ENCODE measurements at regions not wholly inside any gene's neighbourhood (a gene's known extent, or its start where the extent isn't known, plus 50 kb on each side); places are given as distances from the start of the nearest gene placed in this dataset.

GRCh38 chr1:214853340-214853739 is 229.2 kb upstream of the KCNK2 start:
- no peak for FAIRE-seq
- Histone ChIP-seq H3K79me2 (ENCODE audit: control insufficient read depth in 1 of 2, insufficient read depth in 2 of 2, low read length in 2 of 2) (no peaks in the 10 kb centered on the region), H3K79me1 (ENCODE audit: low read depth, low read length) (no peaks in the 10 kb centered on the region), H3K27me3 (replicated peaks in 1 of 4; ENCODE audit: control insufficient read depth in 3 of 4, extremely low read depth in 1 of 4, insufficient read depth in 3 of 4, low read length in 3 of 4) (peaks cover 0 to 1% (median 0%) of the 10 kb centered on the region in 4 experiments; a peak in 1 of 7 replicates), H3K14ac (ENCODE audit: insufficient read length) (no peak overlapping the region), H3K9me3 (ENCODE audit: insufficient read depth in 2 of 2, low read depth in 1 of 2, low read length in 1 of 2) (no peaks in the 10 kb centered on the region; a peak in 1 of 4 replicates), H3K23me2 (ENCODE audit: low read depth, low read length) (no peaks in the 10 kb centered on the region), H4K8ac (ENCODE audit: extremely low read depth, insufficient read depth, low read length) (no peak overlapping the region), H3K56ac (replicated peaks; ENCODE audit: insufficient read length, low read depth, low read length) (no peak overlapping the region), H3K27ac (ENCODE audit: low read depth, low read length) (no peak overlapping the region), H3K18ac (ENCODE audit: extremely low read depth, low read length) (no peak overlapping the region), H3K4ac (replicated peaks; ENCODE audit: insufficient read length, low read depth, low read length) (no peak overlapping the region), H3K4me1 (replicated peaks in 1 of 4; ENCODE audit: control insufficient read depth in 3 of 4, insufficient read depth in 4 of 4, low read length in 3 of 4) (no peaks in the 10 kb centered on the region), H2BK20ac (ENCODE audit: low read length) (no peak overlapping the region), H3K23ac (ENCODE audit: insufficient read length) (no peak overlapping the region), H2BK120ac (replicated peaks; ENCODE audit: low read depth, low read length) (no peak overlapping the region), H2BK15ac (ENCODE audit: low read length) (no peak overlapping the region), H2BK5ac (ENCODE audit: low read depth, low read length) (no peak overlapping the region), H4K20me1 (replicated peaks in 1 of 2; ENCODE audit: control insufficient read depth in 1 of 2, insufficient read depth in 2 of 2, low read length in 2 of 2) (no peaks in the 10 kb centered on the region), H3K36me3 (ENCODE audit: control insufficient read depth in 2 of 4, insufficient read depth in 4 of 4, low read length in 3 of 4) (no peaks in the 10 kb centered on the region), H4K91ac (replicated peaks; ENCODE audit: insufficient read length, low read length) (no peak overlapping the region), H2AK5ac (ENCODE audit: low read depth, low read length) (no peak overlapping the region), H3K4me2 (ENCODE audit: insufficient read depth in 1 of 2, low read depth in 2 of 2, low read length in 2 of 2) (no peak overlapping the region), H2AFZ (ENCODE audit: low read length) (no peak overlapping the region), H4K5ac (ENCODE audit: insufficient read length, low read depth, low read length) (no peak overlapping the region), H3K9ac (replicated peaks in 1 of 4; ENCODE audit: extremely low read depth in 1 of 4, low read depth in 3 of 4, low read length in 3 of 4) (no peak overlapping the region), H3K4me3 (ENCODE audit: extremely low read depth in 1 of 4, insufficient read depth in 2 of 4, low read depth in 3 of 4, low read length in 4 of 4) (no peak overlapping the region), H2BK12ac (ENCODE audit: low read depth, low read length) (no peak overlapping the region)
- ChIA-PET POLR2A (ENCODE audit: partially characterized antibody) (no interaction called here), CTCF (ENCODE audit: partially characterized antibody) (no interaction called here)
- DNase-seq (ENCODE audit: low read depth in 1 of 2, low spot score in 2 of 2) = no peak
- 86 to 100% methylated on average over 1 to 4 of the region's 4 CpGs for WGBS, 2 experiments (ENCODE audit: extremely low coverage in 1 of 2, insufficient coverage in 1 of 2, insufficient read length in 1 of 2, insufficient replicate concordance in 2 of 2, low coverage in 1 of 2, low lambda C conversion rate in 2 of 2, missing lambda C conversion rate in 1 of 2)
- no peak for TF ChIP-seq SIX5 (IDR thresholded peaks at IDR 0.05; ENCODE audit: low read depth, low read length)
- TF ChIP-seq RNF2 (IDR thresholded peaks at IDR 0.05; ENCODE audit: borderline replicate concordance, low read depth, low read length, missing control alignments, poor library complexity, severe bottlenecking) = no peak
- TF ChIP-seq SAP30 (IDR thresholded peaks at IDR 0.05; ENCODE audit: insufficient read depth, insufficient replicate concordance, low read length) = no peak
- no peak for TF ChIP-seq SIN3A (conservative IDR thresholded peaks at IDR 0.05 in 1 of 2, IDR thresholded peaks at IDR 0.05 in 1 of 2; ENCODE audit: low read depth in 1 of 2, low read length in 2 of 2)
- no peak for TF ChIP-seq NRF1 (IDR thresholded peaks at IDR 0.05; ENCODE audit: low read depth, low read length)
- TF ChIP-seq TBP (IDR thresholded peaks at IDR 0.05; ENCODE audit: low read depth, low read length) = no peak
- no peak for TF ChIP-seq FOSL1 (IDR thresholded peaks at IDR 0.05; ENCODE audit: insufficient read depth, low read depth, low read length)
- no peak for TF ChIP-seq KDM1A (IDR thresholded peaks at IDR 0.05; ENCODE audit: borderline replicate concordance, low read length)
- no peak for TF ChIP-seq HDAC2 (IDR thresholded peaks at IDR 0.05; ENCODE audit: borderline replicate concordance in 1 of 2, low read depth in 2 of 2, low read length in 2 of 2)
- no peak for TF ChIP-seq ATF3 (IDR thresholded peaks at IDR 0.05; ENCODE audit: insufficient read depth, low read depth, low read length)
- no peak for TF ChIP-seq SP1 (IDR thresholded peaks at IDR 0.05; ENCODE audit: low read depth, low read length)
- TF ChIP-seq BACH1 (IDR thresholded peaks at IDR 0.05; ENCODE audit: low read length) = no peak
